ENCODE measurements at regions not wholly inside any gene's neighbourhood (a gene's known extent, or its start where the extent isn't known, plus 50 kb on each side); places are given as distances from the start of the nearest gene placed in this dataset.

GRCh38 chr16:52800432-52800831 is 252.3 kb downstream of the CHD9NB start:
- DNase-seq (ENCODE audit: low spot score in 2 of 2) (no peak), ATAC-seq (ENCODE audit: low read depth) (no peak)
- H3K36me3 Mint-ChIP-seq: no peaks in the 10 kb centered on the region
- H3K4me3 Mint-ChIP-seq: no peak overlapping the region
- no peak overlapping the region for H3K27ac Mint-ChIP-seq
- peaks cover 3% of the 10 kb centered on the region for H3K4me1 Mint-ChIP-seq
- H3K27me3 Mint-ChIP-seq: peaks cover 4% of the 10 kb centered on the region
- H3K9me3 Mint-ChIP-seq: peaks cover 9% of the 10 kb centered on the region

GRCh38 chr16:52799149-52799548 is 252.2 kb upstream of the TOX3 start:
- H3K36me3 Mint-ChIP-seq: no peaks in the 10 kb centered on the region
- H3K27ac Mint-ChIP-seq: no peak overlapping the region
- peaks cover 4% of the 10 kb centered on the region for H3K27me3 Mint-ChIP-seq
- DNase-seq (ENCODE audit: low spot score in 2 of 2) (no peak), ATAC-seq (ENCODE audit: low read depth) (no peak)
- no peak overlapping the region for H3K4me3 Mint-ChIP-seq
- H3K9me3 Mint-ChIP-seq: peaks cover 6% of the 10 kb centered on the region
- peaks cover 3% of the 10 kb centered on the region for H3K4me1 Mint-ChIP-seq

- Mint-ChIP-seq H3K4me1 (no peaks in the 10 kb centered on the region), H3K36me3 (no peaks in the 10 kb centered on the region), H3K27ac (no peak overlapping the region), H3K4me3 (no peak overlapping the region), H3K9me3 (no peaks in the 10 kb centered on the region), H3K27me3 (peaks cover 2% of the 10 kb centered on the region)
- ATAC-seq (ENCODE audit: low read depth) (no peak), DNase-seq (ENCODE audit: low spot score in 2 of 2) (no peak)
Measured at GRCh38 chr16:52787709-52788108, 240.8 kb upstream of the TOX3 start.

GRCh38 chr16:52786091-52786490 is 239.1 kb upstream of the TOX3 start:
- H3K4me1 Mint-ChIP-seq: no peaks in the 10 kb centered on the region
- no peaks in the 10 kb centered on the region for H3K36me3 Mint-ChIP-seq
- H3K27me3 Mint-ChIP-seq: peaks cover 4% of the 10 kb centered on the region
- H3K27ac Mint-ChIP-seq: no peak overlapping the region
- no peak overlapping the region for H3K4me3 Mint-ChIP-seq
- ATAC-seq (ENCODE audit: low read depth) (no peak), DNase-seq (ENCODE audit: low spot score in 2 of 2) (no peak)
- H3K9me3 Mint-ChIP-seq: no peaks in the 10 kb centered on the region

GRCh38 chr16:52785653-52786052 is 238.7 kb upstream of the TOX3 start:
- Mint-ChIP-seq H3K27ac (no peak overlapping the region), H3K27me3 (peaks cover 4% of the 10 kb centered on the region), H3K4me3 (no peak overlapping the region), H3K36me3 (no peaks in the 10 kb centered on the region), H3K9me3 (no peaks in the 10 kb centered on the region), H3K4me1 (no peaks in the 10 kb centered on the region)
- ATAC-seq (ENCODE audit: low read depth) (no peak), DNase-seq (ENCODE audit: low spot score in 2 of 2) (no peak)

- Mint-ChIP-seq H3K27ac (no peak overlapping the region), H3K27me3 (peaks cover 4% of the 10 kb centered on the region), H3K4me3 (no peak overlapping the region), H3K9me3 (no peaks in the 10 kb centered on the region), H3K36me3 (no peaks in the 10 kb centered on the region), H3K4me1 (no peaks in the 10 kb centered on the region)
- DNase-seq (ENCODE audit: low spot score in 2 of 2): no peak
- ATAC-seq (ENCODE audit: low read depth): no peak
Measured at GRCh38 chr16:52783616-52784015, 236.7 kb upstream of the TOX3 start.

GRCh38 chr16:52781005-52781630 is 234.2 kb upstream of the TOX3 start:
- no peak overlapping the region for H3K27ac Mint-ChIP-seq
- DNase-seq (ENCODE audit: low spot score in 2 of 2) (no peak), ATAC-seq (ENCODE audit: low read depth) (no peak)
- no peaks in the 10 kb centered on the region for H3K36me3 Mint-ChIP-seq
- no peaks in the 10 kb centered on the region for H3K9me3 Mint-ChIP-seq
- H3K4me1 Mint-ChIP-seq: no peaks in the 10 kb centered on the region
- H3K4me3 Mint-ChIP-seq: no peak overlapping the region
- H3K27me3 Mint-ChIP-seq: peaks cover 4% of the 10 kb centered on the region

GRCh38 chr16:52773026-52773425 is 226.1 kb upstream of the TOX3 start:
- Mint-ChIP-seq H3K9me3 (no peaks in the 10 kb centered on the region), H3K4me3 (no peak overlapping the region), H3K27me3 (no peaks in the 10 kb centered on the region), H3K27ac (no peak overlapping the region), H3K4me1 (no peaks in the 10 kb centered on the region), H3K36me3 (no peaks in the 10 kb centered on the region)
- no peak for ATAC-seq (ENCODE audit: low read depth)
- no peak for DNase-seq (ENCODE audit: low spot score in 2 of 2)

- Mint-ChIP-seq H3K27ac (no peak overlapping the region), H3K36me3 (no peaks in the 10 kb centered on the region), H3K27me3 (no peaks in the 10 kb centered on the region), H3K9me3 (no peaks in the 10 kb centered on the region), H3K4me3 (no peak overlapping the region), H3K4me1 (no peaks in the 10 kb centered on the region)
- ATAC-seq (ENCODE audit: low read depth): no peak
- DNase-seq (ENCODE audit: low spot score in 2 of 2): no peak
Measured at GRCh38 chr16:52770828-52771227, 223.9 kb upstream of the TOX3 start.

GRCh38 chr16:52758473-52758855 is 211.5 kb upstream of the TOX3 start:
- H3K36me3 Mint-ChIP-seq: no peaks in the 10 kb centered on the region
- no peak overlapping the region for H3K4me3 Mint-ChIP-seq
- no peak for ATAC-seq (ENCODE audit: low read depth)
- H3K9me3 Mint-ChIP-seq: no peaks in the 10 kb centered on the region
- H3K4me1 Mint-ChIP-seq: no peaks in the 10 kb centered on the region
- no peaks in the 10 kb centered on the region for H3K27me3 Mint-ChIP-seq
- H3K27ac Mint-ChIP-seq: no peak overlapping the region
- DNase-seq (ENCODE audit: low spot score in 2 of 2): no peak

GRCh38 chr16:52757746-52758472 is 211.0 kb upstream of the TOX3 start:
- H3K36me3 Mint-ChIP-seq: no peaks in the 10 kb centered on the region
- H3K9me3 Mint-ChIP-seq: no peaks in the 10 kb centered on the region
- no peaks in the 10 kb centered on the region for H3K27me3 Mint-ChIP-seq
- DNase-seq (ENCODE audit: low spot score in 2 of 2) (no peak), ATAC-seq (ENCODE audit: low read depth) (no peak)
- H3K27ac Mint-ChIP-seq: no peak overlapping the region
- H3K4me1 Mint-ChIP-seq: no peaks in the 10 kb centered on the region
- no peak overlapping the region for H3K4me3 Mint-ChIP-seq

- Mint-ChIP-seq H3K27ac (no peak overlapping the region), H3K36me3 (no peaks in the 10 kb centered on the region), H3K27me3 (no peaks in the 10 kb centered on the region), H3K4me1 (no peaks in the 10 kb centered on the region), H3K9me3 (no peaks in the 10 kb centered on the region), H3K4me3 (no peak overlapping the region)
- DNase-seq (ENCODE audit: low spot score in 2 of 2): no peak
- no peak for ATAC-seq (ENCODE audit: low read depth)
Measured at GRCh38 chr16:52756812-52757517, 210.0 kb upstream of the TOX3 start.

GRCh38 chr16:52755396-52755795 is 208.5 kb upstream of the TOX3 start:
- H3K4me1 Mint-ChIP-seq: no peaks in the 10 kb centered on the region
- DNase-seq (ENCODE audit: low spot score in 2 of 2) (no peak), ATAC-seq (ENCODE audit: low read depth) (no peak)
- H3K27ac Mint-ChIP-seq: no peak overlapping the region
- H3K27me3 Mint-ChIP-seq: peaks cover 1% of the 10 kb centered on the region
- H3K9me3 Mint-ChIP-seq: no peaks in the 10 kb centered on the region
- no peak overlapping the region for H3K4me3 Mint-ChIP-seq
- H3K36me3 Mint-ChIP-seq: no peaks in the 10 kb centered on the region

GRCh38 chr16:52751035-52751434 is 204.1 kb upstream of the TOX3 start:
- no peak for DNase-seq (ENCODE audit: low spot score in 2 of 2)

More at GRCh38 chr16:52751035-52751434, 204.1 kb upstream of the TOX3 start:
- Mint-ChIP-seq H3K9me3 (no peaks in the 10 kb centered on the region), H3K4me3 (no peak overlapping the region), H3K4me1 (no peaks in the 10 kb centered on the region), H3K27ac (no peak overlapping the region), H3K36me3 (no peaks in the 10 kb centered on the region), H3K27me3 (peaks cover 3% of the 10 kb centered on the region)
- no peak for ATAC-seq (ENCODE audit: low read depth)
